Panc1 (cell line): ENCODE measurements at regions not wholly inside any gene's neighbourhood (a gene's known extent, or its start where the extent isn't known, plus 50 kb on each side); places are given as distances from the start of the nearest gene placed in this dataset.

ENCODE experiments used
- ATAC-seq: fragments of 200-7000 bp; cut with Tn5 transposase; 2 replicates; pipeline ENCODE4 v1.9.1; 2020; ENCODE audit warnings: mild to moderate bottlenecking, moderate library complexity
- BruUV-seq: library from RNA; stranded (reverse); fragments of 400-500 nt; replicated peaks from 2 replicates; lab custom pipeline; 2021; lab: Mats Ljungman, UMichigan
- CTCF ChIA-PET: fragments of 300-600 bp; sonication (Branson Sonifier 250); formaldehyde crosslinking; loops from one replicate; lab custom pipeline; 2022; ENCODE audit warnings: antibody characterized with exemption; lab: Charles Lee
- POLR2A ChIA-PET: fragments of 300-600 bp; sonication (Branson Sonifier 250); formaldehyde crosslinking; loops from one replicate; lab custom pipeline; 2022; ENCODE audit warnings: antibody characterized with exemption; lab: Charles Lee
- DNase-seq: peaks from one replicate; pipeline ENCODE4 v3.0.0-alpha.2; 2010; ENCODE audit warnings: low read depth, low spot score
- H3K27ac ChIP-seq: 2 replicates; pipeline ENCODE4 v1.5.1; 2011; ENCODE audit warnings: mild to moderate bottlenecking, low read length, inconsistent platforms
- H3K27me3 ChIP-seq: fragments of 200-500 bp; sonication (Bioruptor generic); 2 replicates; pipeline ENCODE4 v1.6.0; 2014; ENCODE audit warnings: low read length, inconsistent platforms; ENCODE audit not compliant: control insufficient read depth, insufficient read depth
- H3K36me3 ChIP-seq: fragments of 200-500 bp; sonication (Bioruptor generic); 2 replicates; pipeline ENCODE4 v1.5.1; 2014; ENCODE audit warnings: inconsistent platforms, mild to moderate bottlenecking, low read length, moderate library complexity; ENCODE audit not compliant: control insufficient read depth, insufficient read depth
- H3K4me1 ChIP-seq: 2 replicates; pipeline ENCODE4 v1.5.1; 2011; ENCODE audit warnings: inconsistent platforms, mild to moderate bottlenecking, low read length, moderate library complexity; ENCODE audit not compliant: control insufficient read depth, insufficient read depth
- H3K4me3 ChIP-seq, 2 experiments: 2 replicates each; pipeline ENCODE4 v1.5.1; 2011 to 2012; ENCODE audit warnings: low read depth in 2 of 2, low read length in 2 of 2, mild to moderate bottlenecking in 2 of 2, inconsistent platforms in 1 of 2, moderate library complexity in 1 of 2
- H3K9me3 ChIP-seq: fragments of 200-500 bp; sonication (Bioruptor generic); 2 replicates; pipeline ENCODE4 v1.5.1; 2014; ENCODE audit warnings: low read depth, mild to moderate bottlenecking, inconsistent platforms, low read length, moderate library complexity; ENCODE audit not compliant: control insufficient read depth, insufficient read depth
- CTCF ChIP-seq: fragments of 450-650 bp; IDR thresholded peaks from 2 replicates; pipeline ENCODE4 v1.5.1; 2017; ENCODE audit warnings: mild to moderate bottlenecking
- POLR2AphosphoS5 ChIP-seq: IDR thresholded peaks from 2 replicates; pipeline ENCODE4 v1.6.1; 2012; ENCODE audit warnings: mild to moderate bottlenecking, low read depth, low read length, moderate library complexity
- SIN3A ChIP-seq: IDR thresholded peaks from 2 replicates; pipeline ENCODE4 v1.6.1; 2012; ENCODE audit warnings: low read depth, mild to moderate bottlenecking, low read length, moderate library complexity, borderline replicate concordance; ENCODE audit not compliant: insufficient read depth
- TCF7L2 ChIP-seq: IDR thresholded peaks from 2 replicates; pipeline ENCODE4 v1.6.1; 2011; ENCODE audit warnings: mild to moderate bottlenecking, low read depth, low read length, inconsistent platforms
- in situ Hi-C: cut with HindIII; loops from 2 replicates; pipeline ENCODE4 v1.10.0; 2016; ENCODE audit warnings: low sequenced_read_pairs, low pct_unique_long_range_greater_than_20kb
- intact Hi-C: fragments of 100-400 bp; cut with micrococcal nuclease; formaldehyde crosslinking; loops from one replicate; pipeline ENCODE4 v1.10.0; 2022; ENCODE audit not compliant: unreplicated experiment
- TF ChIP-seq, protein P1 (sequence below), 2 experiments: IDR thresholded peaks; 2 replicates each; pipeline ENCODE4 v1.6.1; 2011 to 2012; ENCODE audit warnings: low read depth in 2 of 2, control low read depth in 1 of 2, low read length in 1 of 2, mild to moderate bottlenecking in 1 of 2, moderate library complexity in 1 of 2; ENCODE audit not compliant: insufficient read depth in 1 of 2

DNA sequence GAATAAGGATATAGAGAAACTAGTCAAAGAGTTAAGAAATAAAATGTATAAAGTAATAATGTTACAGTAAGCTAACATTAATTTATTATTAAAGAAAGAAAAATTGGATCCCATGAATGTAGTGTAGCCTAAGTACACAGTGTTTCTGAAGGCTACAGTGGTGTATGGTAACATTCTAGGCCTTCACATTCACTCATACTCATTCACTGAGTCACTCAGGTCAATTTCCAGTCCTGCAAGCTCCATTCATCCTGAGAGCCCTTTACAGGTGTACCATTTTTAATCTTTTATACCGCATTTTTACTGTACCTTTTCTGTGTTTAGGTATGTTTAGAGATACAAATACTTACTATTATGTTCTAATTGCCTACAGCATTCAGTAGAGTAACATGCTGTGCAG is 120.6 kb upstream of the AGA start:
- no peaks in the 10 kb centered on the region for H3K4me1 ChIP-seq
- H3K4me3 ChIP-seq, result no peak overlapping the region
- intact Hi-C loops (no loop called here), in situ Hi-C loops (no loop called here)
- ChIA-PET CTCF (no interaction called here), POLR2A (no interaction called here)
- ATAC-seq (no peak), DNase-seq (no peak)
- H3K27ac ChIP-seq, result no peak overlapping the region
- no peaks in the 10 kb centered on the region for H3K36me3 ChIP-seq
- H3K27me3 ChIP-seq, result no peaks in the 10 kb centered on the region
- no peak for TF ChIP-seq SIN3A
- H3K9me3 ChIP-seq, result no peaks in the 10 kb centered on the region
- BruUV-seq, result no TSS peak

GRCh38 chr4:177566691-177567090 is 124.5 kb upstream of the AGA start:
- in situ Hi-C loops, result no loop called here
- H3K27me3 ChIP-seq, result no peaks in the 10 kb centered on the region
- intact Hi-C loops, result no loop called here
- no TSS peak for BruUV-seq
- DNase-seq (no peak), ATAC-seq (no peak)
- ChIA-PET POLR2A (no interaction called here), CTCF (no interaction called here)
- H3K4me1 ChIP-seq, result no peaks in the 10 kb centered on the region
- H3K4me3 ChIP-seq, result no peak overlapping the region
- H3K36me3 ChIP-seq, result no peaks in the 10 kb centered on the region
- H3K27ac ChIP-seq, result no peak overlapping the region
- TF ChIP-seq CTCF (no peak), SIN3A (no peak), POLR2AphosphoS5 (no peak), TCF7L2 (no peak)
- TF ChIP-seq, protein P1, sequence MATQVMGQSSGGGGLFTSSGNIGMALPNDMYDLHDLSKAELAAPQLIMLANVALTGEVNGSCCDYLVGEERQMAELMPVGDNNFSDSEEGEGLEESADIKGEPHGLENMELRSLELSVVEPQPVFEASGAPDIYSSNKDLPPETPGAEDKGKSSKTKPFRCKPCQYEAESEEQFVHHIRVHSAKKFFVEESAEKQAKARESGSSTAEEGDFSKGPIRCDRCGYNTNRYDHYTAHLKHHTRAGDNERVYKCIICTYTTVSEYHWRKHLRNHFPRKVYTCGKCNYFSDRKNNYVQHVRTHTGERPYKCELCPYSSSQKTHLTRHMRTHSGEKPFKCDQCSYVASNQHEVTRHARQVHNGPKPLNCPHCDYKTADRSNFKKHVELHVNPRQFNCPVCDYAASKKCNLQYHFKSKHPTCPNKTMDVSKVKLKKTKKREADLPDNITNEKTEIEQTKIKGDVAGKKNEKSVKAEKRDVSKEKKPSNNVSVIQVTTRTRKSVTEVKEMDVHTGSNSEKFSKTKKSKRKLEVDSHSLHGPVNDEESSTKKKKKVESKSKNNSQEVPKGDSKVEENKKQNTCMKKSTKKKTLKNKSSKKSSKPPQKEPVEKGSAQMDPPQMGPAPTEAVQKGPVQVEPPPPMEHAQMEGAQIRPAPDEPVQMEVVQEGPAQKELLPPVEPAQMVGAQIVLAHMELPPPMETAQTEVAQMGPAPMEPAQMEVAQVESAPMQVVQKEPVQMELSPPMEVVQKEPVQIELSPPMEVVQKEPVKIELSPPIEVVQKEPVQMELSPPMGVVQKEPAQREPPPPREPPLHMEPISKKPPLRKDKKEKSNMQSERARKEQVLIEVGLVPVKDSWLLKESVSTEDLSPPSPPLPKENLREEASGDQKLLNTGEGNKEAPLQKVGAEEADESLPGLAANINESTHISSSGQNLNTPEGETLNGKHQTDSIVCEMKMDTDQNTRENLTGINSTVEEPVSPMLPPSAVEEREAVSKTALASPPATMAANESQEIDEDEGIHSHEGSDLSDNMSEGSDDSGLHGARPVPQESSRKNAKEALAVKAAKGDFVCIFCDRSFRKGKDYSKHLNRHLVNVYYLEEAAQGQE (IDR thresholded peaks at IDR 0.05; ENCODE audit: insufficient read depth in 1 of 2, low read depth in 2 of 2, low read length in 1 of 2), result no peak
- no peaks in the 10 kb centered on the region for H3K9me3 ChIP-seq

GRCh38 chr4:177568931-177569330 is 126.7 kb upstream of the AGA start:
- CTCF ChIA-PET, result no interaction called here

More at GRCh38 chr4:177568931-177569330, 126.7 kb upstream of the AGA start:
- no peaks in the 10 kb centered on the region for H3K27me3 ChIP-seq
- ATAC-seq, result no peak
- no peaks in the 10 kb centered on the region for H3K9me3 ChIP-seq
- in situ Hi-C loops (no loop called here), intact Hi-C loops (no loop called here)
- POLR2A ChIA-PET, result no interaction called here
- H3K36me3 ChIP-seq, result no peaks in the 10 kb centered on the region
- no peak overlapping the region for H3K4me3 ChIP-seq
- TF ChIP-seq, protein P1 (IDR thresholded peaks at IDR 0.05; ENCODE audit: insufficient read depth in 1 of 2, low read depth in 2 of 2, low read length in 1 of 2), result no peak
- no peak for TF ChIP-seq CTCF
- TF ChIP-seq SIN3A, result no peak
- no peak for TF ChIP-seq TCF7L2
- TF ChIP-seq POLR2AphosphoS5, result no peak
- no peak overlapping the region for H3K27ac ChIP-seq
- no peaks in the 10 kb centered on the region for H3K4me1 ChIP-seq
- DNase-seq, result no peak
- no TSS peak for BruUV-seq
